ENCODE measurements at regions not wholly inside any gene's neighbourhood (a gene's known extent, or its start where the extent isn't known, plus 50 kb on each side); places are given as distances from the start of the nearest gene placed in this dataset.

DNA sequence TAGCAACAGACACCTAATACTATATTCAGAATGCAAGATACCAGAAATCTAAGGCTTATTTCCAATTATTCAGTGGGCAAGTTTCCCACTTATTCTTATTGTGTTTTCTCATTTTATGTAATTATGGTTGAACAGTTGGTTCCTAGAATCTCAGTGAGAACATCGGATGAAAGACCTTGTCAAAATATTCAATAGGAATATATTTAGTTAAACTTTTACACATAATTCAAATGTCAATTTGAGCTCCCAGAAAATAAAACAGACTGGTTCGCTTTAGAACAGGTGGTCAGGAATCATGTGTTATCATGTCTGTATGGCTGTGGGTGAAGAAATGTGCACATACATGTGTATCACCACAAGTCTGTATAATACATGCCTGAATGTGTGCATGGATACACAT is 447.8 kb downstream of the MED10 start:
- no peak for DNase-seq

- no peak for DNase-seq
These were observed 448.9 kb downstream of the MED10 start for GRCh38 chr5:5929291-5930020.

GRCh38 chr5:5925191-5925590 is 453.2 kb downstream of the MED10 start:
- no peak for DNase-seq

DNA sequence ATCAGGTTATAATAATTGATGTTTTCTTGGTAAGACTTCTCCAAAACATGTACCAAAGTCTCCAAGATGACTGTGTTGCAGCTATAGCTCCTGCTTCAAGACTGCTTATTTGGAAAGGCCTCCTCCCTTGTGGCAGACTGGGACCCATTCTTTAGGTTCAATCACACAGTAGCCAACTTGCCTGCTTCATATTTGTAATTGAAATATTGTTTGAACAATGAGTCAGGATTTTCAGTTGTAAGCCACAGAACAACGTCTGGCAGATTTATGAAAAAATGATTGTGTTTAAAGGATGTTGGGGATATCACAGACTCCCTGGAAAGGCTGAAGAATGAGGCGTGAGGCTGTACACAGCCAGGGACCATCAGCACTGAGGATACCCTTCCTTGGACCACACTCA is 458.9 kb downstream of the MED10 start:
- DNase-seq = no peak

- DNase-seq = no peak
These were observed 471.6 kb downstream of the MED10 start for GRCh38 chr5:5906778-5907177.

DNA sequence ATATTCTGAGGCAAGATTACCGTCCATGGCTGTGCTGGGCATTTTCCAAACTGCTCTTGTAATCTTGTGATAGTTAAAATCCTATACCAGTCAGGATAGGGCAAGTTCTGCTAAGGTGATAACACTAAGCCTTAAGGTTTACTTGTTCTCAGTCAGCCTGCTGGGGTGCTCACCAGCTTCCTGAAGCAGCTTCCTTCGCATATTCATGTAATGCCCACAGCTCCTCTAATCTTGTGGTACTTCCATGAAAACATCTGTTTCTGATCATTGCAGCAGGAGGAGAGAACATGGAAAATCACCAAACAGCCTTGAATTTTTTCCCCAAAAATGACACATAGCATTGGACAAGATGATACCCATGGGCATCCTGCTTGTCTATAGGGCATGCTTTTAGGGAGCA is 473.2 kb downstream of the MED10 start:
- DNase-seq = no peak

DNA sequence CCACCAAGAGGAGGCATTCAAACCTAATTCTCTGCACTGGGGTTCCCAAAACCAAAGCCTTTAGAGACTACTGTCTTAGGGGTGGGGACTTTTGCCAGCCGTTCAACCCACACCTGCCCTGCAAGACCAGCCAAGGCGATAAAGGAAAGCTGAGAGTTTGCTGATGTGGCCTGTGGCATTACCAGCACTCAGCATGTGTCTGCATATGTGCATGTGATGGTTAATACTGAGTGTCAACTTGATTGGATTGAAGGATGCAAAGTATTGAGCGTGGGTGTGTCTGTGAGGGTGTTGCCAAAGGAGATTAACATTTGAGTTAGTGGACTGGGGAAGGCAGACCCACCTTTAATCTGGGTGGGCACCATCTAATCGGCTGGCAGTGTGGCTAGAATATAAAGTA is 474.2 kb downstream of the MED10 start:
- DNase-seq = no peak

GRCh38 chr5:5902678-5903646 is 475.4 kb downstream of the MED10 start:
- DNase-seq = no peak

- no peak for DNase-seq
These were observed 477.9 kb downstream of the ICE1 start for GRCh38 chr5:5900350-5900749.

DNA sequence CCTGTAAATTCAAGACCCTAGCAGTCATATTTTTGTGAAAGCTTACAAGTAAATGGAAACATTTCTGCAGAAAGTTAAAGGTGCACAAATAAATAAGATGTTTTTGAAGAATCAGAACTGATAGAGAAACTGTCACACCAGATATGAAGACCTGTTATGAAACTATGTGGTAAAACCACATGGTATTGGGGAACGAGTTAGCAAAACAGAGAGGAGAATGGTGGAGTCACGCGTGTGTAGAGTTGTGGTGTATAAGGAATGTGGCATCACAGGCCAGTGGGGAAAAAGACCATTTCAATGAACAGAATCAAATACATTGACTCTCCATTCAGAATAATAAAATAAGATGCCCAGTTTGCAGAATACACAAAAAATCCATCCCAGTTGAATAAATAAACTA is 477.2 kb downstream of the ICE1 start:
- DNase-seq = no peak

DNA sequence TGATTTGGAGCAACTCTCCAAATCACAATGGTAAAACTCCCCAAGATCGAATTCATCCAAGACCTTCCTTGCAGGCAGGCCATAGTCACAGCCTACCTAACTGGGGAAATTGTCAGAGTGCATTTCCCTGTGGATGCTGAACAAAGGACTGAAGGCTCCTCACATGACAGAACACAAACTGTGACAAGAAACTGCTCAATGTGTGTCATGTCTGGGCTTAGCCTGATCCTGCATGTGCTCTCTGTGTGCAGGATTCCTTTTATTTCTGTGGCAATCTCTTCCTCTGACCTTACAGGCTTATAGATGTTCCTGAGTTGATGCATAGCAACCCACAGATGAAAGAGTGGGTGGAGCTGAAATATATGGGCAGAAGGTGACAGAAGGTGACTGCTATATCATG is 465.8 kb downstream of the ICE1 start:
- no peak for DNase-seq

- DNase-seq = no peak
These were observed 465.4 kb downstream of the ICE1 start for GRCh38 chr5:5887833-5888232.

DNA sequence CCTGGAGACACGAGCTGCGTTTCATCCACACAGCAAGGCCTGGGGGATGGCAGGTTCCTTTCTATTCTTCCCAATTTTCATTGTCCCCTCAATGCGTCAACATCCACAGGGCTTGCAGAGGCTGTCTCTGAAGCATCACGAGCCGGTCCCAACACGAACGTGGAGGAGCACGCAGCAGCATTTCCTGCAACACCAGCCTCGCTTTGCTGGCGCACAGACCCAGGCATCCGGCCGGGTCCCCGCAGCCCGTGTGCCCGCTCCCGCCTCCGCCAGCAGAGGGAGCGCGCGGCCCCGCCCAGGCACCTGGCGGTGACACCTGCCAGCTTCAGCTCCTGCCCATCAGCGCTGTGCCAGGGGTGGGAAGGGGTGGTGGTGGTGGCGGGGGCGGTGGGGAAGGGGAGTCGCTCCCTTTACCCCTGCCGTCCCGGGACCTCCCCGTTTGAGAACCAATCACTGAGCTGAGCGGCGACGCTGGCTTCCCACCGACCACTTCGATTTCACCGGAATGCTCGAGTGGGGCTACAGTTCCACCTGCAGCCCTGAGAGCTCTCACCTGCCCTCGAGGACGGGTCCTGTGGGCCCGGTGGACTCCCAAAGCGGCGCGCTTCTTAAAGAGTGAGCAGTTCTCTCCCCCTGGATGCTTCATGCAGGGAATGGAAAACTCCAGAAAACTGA is 464.5 kb downstream of the ICE1 start:
- DNase-seq = peak; percentile 23

DNA sequence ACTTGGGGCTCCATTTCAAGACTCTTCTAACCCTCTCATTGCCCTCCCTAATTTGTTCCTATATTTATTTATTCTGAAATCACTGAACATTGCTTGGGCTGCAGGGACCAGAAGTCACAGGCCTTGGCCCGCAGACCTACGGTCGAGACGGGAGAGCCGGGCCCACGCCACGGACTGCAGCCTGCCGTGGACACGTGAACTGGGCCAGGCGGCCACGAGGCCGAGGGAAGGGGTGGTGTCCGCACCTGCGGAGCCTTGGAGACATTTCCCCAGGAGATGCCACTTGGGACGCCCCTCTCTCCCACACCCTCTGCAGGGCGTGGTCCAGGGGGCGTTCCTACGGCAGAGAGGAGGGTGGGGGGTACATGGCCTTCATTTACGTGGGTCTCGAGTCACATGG is 463.9 kb downstream of the ICE1 start:
- DNase-seq = no peak

- no peak for DNase-seq
These were observed 463.3 kb downstream of the ICE1 start for GRCh38 chr5:5885782-5886181.

DNA sequence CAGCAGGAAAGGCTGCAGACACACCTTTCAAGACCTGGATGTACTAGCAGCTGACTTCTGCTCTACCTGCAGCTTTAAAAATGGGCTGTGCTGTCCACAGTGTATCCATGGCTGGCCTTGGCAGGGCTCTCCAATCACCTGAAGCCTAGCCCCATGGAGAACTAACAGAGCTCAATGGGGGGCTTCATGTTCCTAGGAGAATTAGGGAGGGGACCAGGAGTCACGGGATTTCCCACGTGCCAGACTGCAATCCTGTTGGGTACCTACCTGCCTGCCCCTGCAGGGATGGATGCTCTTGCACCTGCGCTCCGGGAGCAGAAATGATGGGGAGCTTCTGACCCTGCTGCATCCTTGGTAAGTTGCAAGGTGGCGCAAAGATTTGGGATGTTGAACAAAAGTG is 462.1 kb downstream of the ICE1 start:
- DNase-seq = no peak

DNA sequence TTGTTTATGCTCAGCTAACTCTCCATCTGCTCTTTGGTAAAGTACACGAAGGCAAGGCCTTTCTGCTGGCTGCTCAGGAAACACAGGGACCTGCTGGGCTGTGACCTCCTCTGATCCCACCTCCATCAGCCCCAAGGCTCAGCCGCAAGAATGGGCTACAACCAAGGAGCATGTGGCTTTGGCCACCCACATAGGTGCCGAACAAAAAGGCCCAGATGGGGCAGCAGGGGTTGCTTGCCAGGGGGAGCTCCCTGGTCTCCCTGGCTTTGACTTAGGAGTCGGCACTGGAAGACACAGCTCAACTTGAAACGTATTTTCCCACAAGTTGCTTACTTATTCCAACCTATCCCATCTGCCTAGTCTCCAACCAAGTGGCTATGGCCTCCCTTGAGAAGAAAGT is 461.1 kb downstream of the ICE1 start:
- no peak for DNase-seq

DNA sequence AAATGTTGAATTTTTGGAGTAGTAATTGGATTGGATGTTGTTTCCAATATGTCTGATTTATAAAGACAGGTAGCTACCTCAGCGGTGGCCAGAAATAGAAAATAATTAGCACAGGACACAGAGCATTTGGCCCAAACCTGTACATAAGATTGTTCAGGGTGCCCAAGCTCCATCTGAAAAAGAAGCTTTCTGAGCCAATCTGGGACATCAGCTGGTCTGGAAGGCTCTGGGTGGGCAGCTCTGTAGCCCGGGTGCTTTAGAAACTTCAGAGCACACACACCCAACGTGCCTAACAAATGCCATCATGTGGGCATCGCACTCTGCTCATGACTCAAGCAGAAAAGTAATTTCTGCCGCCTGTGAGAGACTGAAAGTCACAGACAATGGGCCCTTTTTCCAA is 460.7 kb downstream of the ICE1 start:
- DNase-seq = no peak

- no peak for DNase-seq
These were observed 460.2 kb downstream of the ICE1 start for GRCh38 chr5:5882706-5883105.

GRCh38 chr5:5881294-5881693 is 458.8 kb downstream of the ICE1 start:
- DNase-seq = no peak

DNA sequence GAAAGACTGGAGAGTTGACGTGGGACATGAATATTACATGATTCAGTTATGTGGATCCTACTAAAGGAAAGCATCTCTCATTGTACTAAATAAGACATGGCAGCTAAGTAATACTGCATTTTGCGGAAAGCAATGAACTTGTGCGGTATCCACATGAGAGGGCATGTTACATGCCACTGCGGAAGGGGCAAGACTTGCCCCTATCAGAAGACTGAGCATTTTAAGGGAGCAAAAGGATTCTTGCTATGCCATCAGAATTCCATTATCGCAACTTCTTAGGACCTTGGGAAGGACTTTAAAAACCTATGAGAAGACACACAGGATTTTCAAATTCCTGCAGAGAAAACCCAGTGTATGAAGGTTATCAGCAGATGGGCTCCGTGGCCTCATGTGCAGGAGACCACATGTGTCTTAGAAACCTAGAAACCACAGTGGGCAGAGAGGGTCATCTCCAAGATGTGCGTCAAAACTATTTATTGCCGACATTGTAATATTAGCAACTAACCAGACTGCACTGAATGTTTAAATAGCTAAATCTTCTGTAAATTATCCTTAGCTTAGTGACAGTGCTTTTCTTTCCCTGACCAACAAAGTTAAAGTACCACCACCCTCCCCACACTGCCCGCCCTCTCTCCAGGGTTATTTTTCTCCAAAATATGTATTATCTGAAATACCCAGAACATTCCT is 457.7 kb downstream of the ICE1 start:
- no peak for DNase-seq

DNA sequence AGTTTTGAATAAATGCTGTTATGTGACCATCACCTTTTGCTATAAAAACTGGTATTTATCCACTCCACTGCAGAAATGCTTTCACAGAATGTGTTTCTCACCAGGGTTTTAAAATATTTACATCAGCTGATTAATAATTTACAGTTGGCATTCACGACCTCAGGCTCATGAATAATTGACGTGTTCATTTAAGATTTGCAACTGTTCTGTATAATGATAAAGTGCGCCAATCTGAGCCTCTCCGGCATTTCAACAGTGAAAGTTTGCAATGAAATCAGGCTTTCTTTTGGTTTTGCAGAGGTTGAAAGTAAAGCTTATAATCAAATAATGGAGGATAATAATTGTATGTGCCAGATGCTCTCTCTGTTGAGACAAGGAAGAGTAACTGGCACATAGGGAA is 434.9 kb downstream of the ICE1 start:
- DNase-seq = no peak

GRCh38 chr5:5854087-5854486 is 431.6 kb downstream of the ICE1 start:
- DNase-seq = no peak
